ENCODE measurements at regions not wholly inside any gene's neighbourhood (a gene's known extent, or its start where the extent isn't known, plus 50 kb on each side); places are given as distances from the start of the nearest gene placed in this dataset.
"Not testable (repeated sequence)": the region's sequence is repeated elsewhere in the genome, so short reads cannot be mapped to it uniquely, and the experiment has no call there.

DNA sequence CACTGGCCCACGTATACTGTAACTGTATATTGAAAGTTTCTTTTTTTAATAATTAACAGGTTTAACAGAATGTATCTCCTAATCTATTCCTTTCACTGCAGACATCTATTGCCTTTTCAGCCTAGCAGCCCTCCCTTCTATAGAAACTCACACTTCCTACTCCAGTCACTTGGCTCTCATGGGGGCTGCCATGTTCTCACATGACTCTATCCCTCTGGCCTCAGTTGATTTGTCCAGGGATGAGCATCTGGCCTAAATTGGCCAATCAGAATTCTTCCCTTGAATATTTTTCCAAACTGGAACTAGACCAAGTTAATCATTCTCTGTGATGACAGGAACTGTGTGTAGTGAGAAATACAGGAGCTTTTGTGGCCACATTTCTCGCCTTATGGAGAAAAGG lies 166.1 kb downstream of the DEFB131A start:
- 77% methylated on average over 2 of the region's 2 CpGs for WGBS
- not testable (repeated sequence) for H3K4me1 ChIP-seq (ENCODE audit: control insufficient read depth in 4 of 4, insufficient read depth in 4 of 4, low read length in 3 of 4); H3K27ac ChIP-seq (ENCODE audit: low read depth in 1 of 2, low read length in 2 of 2); H3K9me3 ChIP-seq (ENCODE audit: control insufficient read depth in 4 of 4, low read length in 3 of 4); H3K36me3 ChIP-seq (ENCODE audit: control insufficient read depth in 4 of 4, insufficient read depth in 3 of 4, low read depth in 1 of 4, low read length in 3 of 4); H3K4me3 ChIP-seq (ENCODE audit: low read depth in 1 of 3, low read length in 3 of 3); H3K27me3 ChIP-seq (ENCODE audit: control insufficient read depth in 4 of 4, insufficient read depth in 4 of 4, low read length in 3 of 4); H3K9ac ChIP-seq (ENCODE audit: low read depth in 1 of 2, low read length in 2 of 2); DNase-seq (ENCODE audit: low spot score)

DNA sequence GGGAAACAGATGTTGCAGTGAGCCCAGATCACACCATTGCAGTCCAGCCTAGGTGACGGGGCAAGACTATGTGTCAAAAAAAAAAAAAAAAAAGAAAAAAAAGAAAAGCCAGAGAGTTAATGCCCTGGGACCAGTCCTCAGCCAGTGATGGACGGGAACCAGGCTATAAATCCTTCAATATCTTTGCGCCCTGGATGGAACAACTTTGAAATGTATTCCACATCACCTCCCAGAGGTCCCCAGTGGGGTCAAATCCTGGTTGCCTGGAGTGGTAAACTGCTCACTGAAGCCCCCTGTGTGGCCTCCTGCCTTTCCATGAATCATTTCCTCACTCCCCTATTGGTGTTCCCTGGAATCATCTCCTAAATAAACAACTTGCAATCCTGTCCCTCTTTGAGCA lies 166.9 kb downstream of the DEFB131A start:
- no peaks in the 10 kb centered on the region for H3K9me3 ChIP-seq (ENCODE audit: control insufficient read depth in 4 of 4, low read length in 3 of 4)
- H3K4me3 ChIP-seq (ENCODE audit: low read depth in 1 of 3, low read length in 3 of 3): no peak overlapping the region
- H3K36me3 ChIP-seq (ENCODE audit: control insufficient read depth in 4 of 4, insufficient read depth in 3 of 4, low read depth in 1 of 4, low read length in 3 of 4): no peaks in the 10 kb centered on the region
- H3K27ac ChIP-seq (ENCODE audit: low read depth in 1 of 2, low read length in 2 of 2): no peak overlapping the region
- 31% methylated on average over 3 of the region's 3 CpGs for WGBS
- no peaks in the 10 kb centered on the region for H3K4me1 ChIP-seq (ENCODE audit: control insufficient read depth in 4 of 4, insufficient read depth in 4 of 4, low read length in 3 of 4)
- no peak for DNase-seq (ENCODE audit: low spot score)
- TF ChIP-seq FOXA1 (IDR thresholded peaks at IDR 0.05) (no peak), RXRA (IDR thresholded peaks at IDR 0.05) (no peak)
- TF ChIP-seq, protein P1, sequence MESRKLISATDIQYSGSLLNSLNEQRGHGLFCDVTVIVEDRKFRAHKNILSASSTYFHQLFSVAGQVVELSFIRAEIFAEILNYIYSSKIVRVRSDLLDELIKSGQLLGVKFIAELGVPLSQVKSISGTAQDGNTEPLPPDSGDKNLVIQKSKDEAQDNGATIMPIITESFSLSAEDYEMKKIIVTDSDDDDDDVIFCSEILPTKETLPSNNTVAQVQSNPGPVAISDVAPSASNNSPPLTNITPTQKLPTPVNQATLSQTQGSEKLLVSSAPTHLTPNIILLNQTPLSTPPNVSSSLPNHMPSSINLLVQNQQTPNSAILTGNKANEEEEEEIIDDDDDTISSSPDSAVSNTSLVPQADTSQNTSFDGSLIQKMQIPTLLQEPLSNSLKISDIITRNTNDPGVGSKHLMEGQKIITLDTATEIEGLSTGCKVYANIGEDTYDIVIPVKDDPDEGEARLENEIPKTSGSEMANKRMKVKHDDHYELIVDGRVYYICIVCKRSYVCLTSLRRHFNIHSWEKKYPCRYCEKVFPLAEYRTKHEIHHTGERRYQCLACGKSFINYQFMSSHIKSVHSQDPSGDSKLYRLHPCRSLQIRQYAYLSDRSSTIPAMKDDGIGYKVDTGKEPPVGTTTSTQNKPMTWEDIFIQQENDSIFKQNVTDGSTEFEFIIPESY (IDR thresholded peaks at IDR 0.05): no peak
- H3K27me3 ChIP-seq (ENCODE audit: control insufficient read depth in 4 of 4, insufficient read depth in 4 of 4, low read length in 3 of 4): no peaks in the 10 kb centered on the region
- no peak overlapping the region for H3K9ac ChIP-seq (ENCODE audit: low read depth in 1 of 2, low read length in 2 of 2)

DNA sequence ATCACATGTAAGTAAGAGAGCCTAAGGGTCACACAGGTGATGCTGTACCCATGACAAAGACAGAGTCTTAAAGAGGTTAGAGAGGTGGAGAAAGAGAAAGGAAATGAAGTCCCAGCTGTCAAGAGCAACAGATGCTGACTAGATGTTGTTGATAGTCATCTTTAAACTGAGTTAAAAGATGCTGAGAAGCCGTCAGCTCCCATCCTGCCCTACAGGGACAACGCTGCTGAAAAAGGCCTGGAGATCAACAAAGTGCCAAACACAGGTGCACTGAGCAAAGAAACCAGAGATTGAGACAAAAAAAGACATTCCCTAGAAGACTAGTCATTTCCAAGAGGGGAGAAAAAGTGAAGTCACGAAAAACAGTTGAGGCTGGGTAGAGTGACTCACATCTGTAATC lies 145.0 kb upstream of the DRD5 start:
- not testable (repeated sequence) for H3K27ac ChIP-seq (ENCODE audit: low read depth in 1 of 2, low read length in 2 of 2)

DNA sequence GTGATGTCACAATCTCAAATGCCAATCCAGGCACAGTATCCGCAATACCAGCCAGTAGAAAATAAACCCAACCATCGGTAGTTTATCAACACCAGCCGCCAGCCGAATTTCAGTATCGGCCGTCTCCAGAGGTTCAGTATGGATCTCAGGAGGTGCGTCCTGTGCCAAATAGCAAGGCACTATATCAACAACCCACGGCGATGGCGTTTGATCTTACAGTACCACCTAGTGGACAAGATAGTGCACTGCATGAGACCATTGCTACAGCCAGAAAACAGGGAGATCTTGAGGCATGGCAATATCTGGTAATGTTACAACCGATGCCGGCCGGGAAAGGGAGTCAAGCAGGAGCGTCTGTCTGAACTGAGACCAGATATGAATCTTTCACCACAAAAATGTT lies 121.8 kb upstream of the DRD5 start:
- DNase-seq (ENCODE audit: low spot score): not testable (repeated sequence)

More for the DNA sequence above, 145.0 kb upstream of the DRD5 start:
- not testable (repeated sequence) for H3K36me3 ChIP-seq (ENCODE audit: control insufficient read depth in 4 of 4, insufficient read depth in 3 of 4, low read depth in 1 of 4, low read length in 3 of 4); H3K27me3 ChIP-seq (ENCODE audit: control insufficient read depth in 4 of 4, insufficient read depth in 4 of 4, low read length in 3 of 4); H3K4me1 ChIP-seq (ENCODE audit: control insufficient read depth in 4 of 4, insufficient read depth in 4 of 4, low read length in 3 of 4); DNase-seq (ENCODE audit: low spot score); H3K9ac ChIP-seq (ENCODE audit: low read depth in 1 of 2, low read length in 2 of 2); H3K4me3 ChIP-seq (ENCODE audit: low read depth in 1 of 3, low read length in 3 of 3); H3K9me3 ChIP-seq (ENCODE audit: control insufficient read depth in 4 of 4, low read length in 3 of 4)
- 88% methylated on average over 3 of the region's 3 CpGs for WGBS

DNA sequence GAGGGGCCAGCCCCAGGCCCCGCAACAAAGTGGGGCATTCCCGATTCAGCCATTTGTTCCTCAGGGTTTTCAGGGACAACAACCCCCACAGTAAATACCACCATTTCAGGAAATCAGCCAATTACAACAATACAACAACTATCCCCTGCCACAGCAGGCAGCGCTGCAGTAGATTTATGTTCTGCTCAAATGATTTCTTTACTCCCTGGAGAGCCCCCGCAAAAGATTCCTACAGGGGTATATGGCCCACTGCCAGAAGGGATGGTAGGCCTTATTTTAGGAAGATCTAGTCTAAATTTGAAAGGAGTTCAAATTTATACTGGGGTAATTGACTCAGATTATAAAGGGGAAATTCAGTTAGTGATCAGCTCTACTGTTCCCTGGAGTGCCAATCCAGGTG lies 120.5 kb upstream of the DRD5 start:
- H3K4me3 ChIP-seq (ENCODE audit: low read depth in 1 of 3, low read length in 3 of 3); H3K36me3 ChIP-seq (ENCODE audit: control insufficient read depth in 4 of 4, insufficient read depth in 3 of 4, low read depth in 1 of 4, low read length in 3 of 4); H3K27ac ChIP-seq (ENCODE audit: low read depth in 1 of 2, low read length in 2 of 2); H3K27me3 ChIP-seq (ENCODE audit: control insufficient read depth in 4 of 4, insufficient read depth in 4 of 4, low read length in 3 of 4); H3K9ac ChIP-seq (ENCODE audit: low read depth in 1 of 2, low read length in 2 of 2); H3K4me1 ChIP-seq (ENCODE audit: control insufficient read depth in 4 of 4, insufficient read depth in 4 of 4, low read length in 3 of 4); H3K9me3 ChIP-seq (ENCODE audit: control insufficient read depth in 4 of 4, low read length in 3 of 4); DNase-seq (ENCODE audit: low spot score): not testable (repeated sequence)
- WGBS: 75% methylated on average over 4 of the region's 4 CpGs

More for the DNA sequence above, 121.8 kb upstream of the DRD5 start:
- not testable (repeated sequence) for H3K9me3 ChIP-seq (ENCODE audit: control insufficient read depth in 4 of 4, low read length in 3 of 4); H3K4me1 ChIP-seq (ENCODE audit: control insufficient read depth in 4 of 4, insufficient read depth in 4 of 4, low read length in 3 of 4); H3K27ac ChIP-seq (ENCODE audit: low read depth in 1 of 2, low read length in 2 of 2); H3K4me3 ChIP-seq (ENCODE audit: low read depth in 1 of 3, low read length in 3 of 3); H3K27me3 ChIP-seq (ENCODE audit: control insufficient read depth in 4 of 4, insufficient read depth in 4 of 4, low read length in 3 of 4); H3K36me3 ChIP-seq (ENCODE audit: control insufficient read depth in 4 of 4, insufficient read depth in 3 of 4, low read depth in 1 of 4, low read length in 3 of 4); H3K9ac ChIP-seq (ENCODE audit: low read depth in 1 of 2, low read length in 2 of 2)
- 20% methylated on average over 14 of the region's 14 CpGs for WGBS
- TF ChIP-seq FOXA2 (IDR thresholded peaks at IDR 0.05): peak; percentile 34
- peak; percentile 58 to 66 for TF ChIP-seq RAD21 (IDR thresholded peaks at IDR 0.05)
- TF ChIP-seq, protein P2, sequence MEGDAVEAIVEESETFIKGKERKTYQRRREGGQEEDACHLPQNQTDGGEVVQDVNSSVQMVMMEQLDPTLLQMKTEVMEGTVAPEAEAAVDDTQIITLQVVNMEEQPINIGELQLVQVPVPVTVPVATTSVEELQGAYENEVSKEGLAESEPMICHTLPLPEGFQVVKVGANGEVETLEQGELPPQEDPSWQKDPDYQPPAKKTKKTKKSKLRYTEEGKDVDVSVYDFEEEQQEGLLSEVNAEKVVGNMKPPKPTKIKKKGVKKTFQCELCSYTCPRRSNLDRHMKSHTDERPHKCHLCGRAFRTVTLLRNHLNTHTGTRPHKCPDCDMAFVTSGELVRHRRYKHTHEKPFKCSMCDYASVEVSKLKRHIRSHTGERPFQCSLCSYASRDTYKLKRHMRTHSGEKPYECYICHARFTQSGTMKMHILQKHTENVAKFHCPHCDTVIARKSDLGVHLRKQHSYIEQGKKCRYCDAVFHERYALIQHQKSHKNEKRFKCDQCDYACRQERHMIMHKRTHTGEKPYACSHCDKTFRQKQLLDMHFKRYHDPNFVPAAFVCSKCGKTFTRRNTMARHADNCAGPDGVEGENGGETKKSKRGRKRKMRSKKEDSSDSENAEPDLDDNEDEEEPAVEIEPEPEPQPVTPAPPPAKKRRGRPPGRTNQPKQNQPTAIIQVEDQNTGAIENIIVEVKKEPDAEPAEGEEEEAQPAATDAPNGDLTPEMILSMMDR (IDR thresholded peaks at IDR 0.05; ENCODE audit: low read depth, low read length, missing input control): peak; percentile 43

DNA sequence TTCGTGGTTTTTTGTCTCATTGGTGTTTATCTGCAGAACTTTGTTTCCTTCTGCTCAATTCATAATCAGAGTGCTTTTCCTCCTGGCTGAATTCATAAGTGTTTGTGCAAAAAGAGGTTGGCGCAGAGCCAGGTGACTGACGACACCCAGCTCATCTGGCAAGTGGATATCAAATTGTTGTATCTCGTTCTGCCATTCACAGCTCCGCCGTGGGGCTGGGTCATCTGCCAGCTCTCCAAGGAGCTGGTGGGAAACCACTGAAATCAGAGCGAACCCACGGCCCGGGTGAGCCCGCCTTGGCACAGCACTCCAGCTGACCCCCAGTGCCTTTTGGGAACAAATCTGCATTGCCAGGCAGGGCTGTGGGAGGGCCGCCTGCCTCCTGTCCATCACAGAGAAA lies 110.7 kb upstream of the DRD5 start:
- not testable (repeated sequence) for H3K27me3 ChIP-seq (ENCODE audit: control insufficient read depth in 4 of 4, insufficient read depth in 4 of 4, low read length in 3 of 4); H3K4me3 ChIP-seq (ENCODE audit: low read depth in 1 of 3, low read length in 3 of 3); DNase-seq (ENCODE audit: low spot score); H3K9me3 ChIP-seq (ENCODE audit: control insufficient read depth in 4 of 4, low read length in 3 of 4); H3K9ac ChIP-seq (ENCODE audit: low read depth in 1 of 2, low read length in 2 of 2); H3K4me1 ChIP-seq (ENCODE audit: control insufficient read depth in 4 of 4, insufficient read depth in 4 of 4, low read length in 3 of 4); H3K36me3 ChIP-seq (ENCODE audit: control insufficient read depth in 4 of 4, insufficient read depth in 3 of 4, low read depth in 1 of 4, low read length in 3 of 4); H3K27ac ChIP-seq (ENCODE audit: low read depth in 1 of 2, low read length in 2 of 2)
- WGBS: 56% methylated on average over 10 of the region's 11 CpGs

DNA sequence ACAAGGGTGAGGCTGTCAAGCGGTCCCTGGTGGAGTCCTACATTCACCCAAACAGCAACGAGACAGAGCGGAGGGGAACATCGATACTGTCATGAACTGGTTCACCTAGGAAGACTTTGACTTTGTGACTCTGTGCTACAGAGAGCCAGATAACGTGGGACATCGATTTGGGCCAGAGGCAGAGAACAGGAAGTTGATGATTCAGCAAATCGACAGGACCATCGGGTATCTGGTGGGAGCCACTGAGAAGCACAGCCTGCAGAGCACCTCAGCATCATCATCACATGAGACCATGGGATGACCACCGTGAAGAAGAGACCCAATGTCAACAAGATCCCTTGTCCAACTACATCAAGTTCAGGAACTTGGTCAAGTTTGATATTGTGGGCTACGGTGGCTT lies 104.1 kb upstream of the DRD5 start:
- H3K27ac ChIP-seq (ENCODE audit: low read depth in 1 of 2, low read length in 2 of 2); H3K36me3 ChIP-seq (ENCODE audit: control insufficient read depth in 4 of 4, insufficient read depth in 3 of 4, low read depth in 1 of 4, low read length in 3 of 4); H3K27me3 ChIP-seq (ENCODE audit: control insufficient read depth in 4 of 4, insufficient read depth in 4 of 4, low read length in 3 of 4); H3K9ac ChIP-seq (ENCODE audit: low read depth in 1 of 2, low read length in 2 of 2); H3K9me3 ChIP-seq (ENCODE audit: control insufficient read depth in 4 of 4, low read length in 3 of 4); DNase-seq (ENCODE audit: low spot score); H3K4me3 ChIP-seq (ENCODE audit: low read depth in 1 of 3, low read length in 3 of 3); H3K4me1 ChIP-seq (ENCODE audit: control insufficient read depth in 4 of 4, insufficient read depth in 4 of 4, low read length in 3 of 4): not testable (repeated sequence)
- WGBS: 88% methylated on average over 10 of the region's 10 CpGs

Data from liver (tissue), 8 donors.